ENCODE measurements at regions not wholly inside any gene's neighbourhood (a gene's known extent, or its start where the extent isn't known, plus 50 kb on each side); places are given as distances from the start of the nearest gene placed in this dataset.

DNA sequence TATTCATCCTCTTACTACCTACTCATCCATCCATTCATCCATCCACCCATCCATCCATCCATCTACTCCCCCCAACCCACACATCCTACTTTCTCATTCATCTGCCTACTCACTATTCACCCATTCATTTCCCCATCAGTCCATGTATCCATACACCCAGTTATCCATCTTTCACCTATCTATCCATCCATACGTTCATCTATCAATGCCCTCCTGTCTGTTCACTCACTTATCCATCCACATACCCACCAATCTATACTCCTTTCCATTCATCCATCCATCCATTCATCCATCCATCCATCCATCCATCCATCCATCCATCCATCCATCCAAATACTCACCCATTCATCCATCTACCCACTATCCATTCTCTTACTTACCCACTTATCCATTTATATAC, 117.8 kb upstream of the LHX5 start:
- H3K27me3 ChIP-seq = peaks cover 69% of the 10 kb centered on the region
- TF ChIP-seq POLR2A (IDR thresholded peaks at IDR 0.05) (no peak), POLR2AphosphoS5 (IDR thresholded peaks at IDR 0.05) (no peak), EP300 (IDR thresholded peaks at IDR 0.05) (no peak)
- TF ChIP-seq, protein P1, sequence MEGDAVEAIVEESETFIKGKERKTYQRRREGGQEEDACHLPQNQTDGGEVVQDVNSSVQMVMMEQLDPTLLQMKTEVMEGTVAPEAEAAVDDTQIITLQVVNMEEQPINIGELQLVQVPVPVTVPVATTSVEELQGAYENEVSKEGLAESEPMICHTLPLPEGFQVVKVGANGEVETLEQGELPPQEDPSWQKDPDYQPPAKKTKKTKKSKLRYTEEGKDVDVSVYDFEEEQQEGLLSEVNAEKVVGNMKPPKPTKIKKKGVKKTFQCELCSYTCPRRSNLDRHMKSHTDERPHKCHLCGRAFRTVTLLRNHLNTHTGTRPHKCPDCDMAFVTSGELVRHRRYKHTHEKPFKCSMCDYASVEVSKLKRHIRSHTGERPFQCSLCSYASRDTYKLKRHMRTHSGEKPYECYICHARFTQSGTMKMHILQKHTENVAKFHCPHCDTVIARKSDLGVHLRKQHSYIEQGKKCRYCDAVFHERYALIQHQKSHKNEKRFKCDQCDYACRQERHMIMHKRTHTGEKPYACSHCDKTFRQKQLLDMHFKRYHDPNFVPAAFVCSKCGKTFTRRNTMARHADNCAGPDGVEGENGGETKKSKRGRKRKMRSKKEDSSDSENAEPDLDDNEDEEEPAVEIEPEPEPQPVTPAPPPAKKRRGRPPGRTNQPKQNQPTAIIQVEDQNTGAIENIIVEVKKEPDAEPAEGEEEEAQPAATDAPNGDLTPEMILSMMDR (IDR thresholded peaks at IDR 0.05) = no peak
- no peak overlapping the region for H3K4me3 ChIP-seq
- H3K27ac ChIP-seq = no peak overlapping the region
- peaks cover 4% of the 10 kb centered on the region for H3K4me1 ChIP-seq
- H3K9me3 ChIP-seq = no peaks in the 10 kb centered on the region
- 79% methylated on average over 1 of the region's 1 CpG for WGBS
- no peaks in the 10 kb centered on the region for H3K36me3 ChIP-seq
- DNase-seq (ENCODE audit: low spot score in 2 of 2) = no peak

DNA sequence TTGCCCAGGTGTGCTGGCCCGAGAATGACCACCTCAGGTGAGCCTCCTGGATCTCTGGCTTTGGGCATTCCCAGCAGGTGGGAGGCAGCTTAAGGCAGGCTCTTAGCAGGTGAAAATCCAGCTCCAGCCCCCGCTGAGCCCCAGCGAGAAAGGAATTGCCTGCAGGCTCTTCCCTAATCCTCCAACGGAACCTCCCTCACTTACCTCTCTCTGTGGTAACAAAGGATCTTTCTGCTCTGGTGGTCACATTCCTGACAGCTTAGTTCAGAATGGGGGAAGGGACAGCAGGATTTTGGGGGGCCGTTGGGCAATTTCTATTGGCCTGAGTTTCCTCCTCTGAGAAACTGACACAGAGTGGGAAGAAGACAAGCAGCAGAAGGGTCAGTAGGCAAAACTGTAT, 116.0 kb upstream of the LHX5 start:
- no peak for TF ChIP-seq POLR2A (IDR thresholded peaks at IDR 0.05)
- TF ChIP-seq EP300 (IDR thresholded peaks at IDR 0.05) = no peak
- TF ChIP-seq POLR2AphosphoS5 (IDR thresholded peaks at IDR 0.05) = no peak
- TF ChIP-seq, protein P1 (IDR thresholded peaks at IDR 0.05) = no peak
- DNase-seq (ENCODE audit: low spot score in 2 of 2) = no peak
- WGBS = 3% methylated on average over 5 of the region's 5 CpGs
- Histone ChIP-seq H3K36me3 (no peaks in the 10 kb centered on the region), H3K4me1 (peaks cover 4% of the 10 kb centered on the region), H3K27me3 (peaks cover 63% of the 10 kb centered on the region), H3K27ac (no peak overlapping the region), H3K4me3 (no peak overlapping the region), H3K9me3 (no peaks in the 10 kb centered on the region)

DNA sequence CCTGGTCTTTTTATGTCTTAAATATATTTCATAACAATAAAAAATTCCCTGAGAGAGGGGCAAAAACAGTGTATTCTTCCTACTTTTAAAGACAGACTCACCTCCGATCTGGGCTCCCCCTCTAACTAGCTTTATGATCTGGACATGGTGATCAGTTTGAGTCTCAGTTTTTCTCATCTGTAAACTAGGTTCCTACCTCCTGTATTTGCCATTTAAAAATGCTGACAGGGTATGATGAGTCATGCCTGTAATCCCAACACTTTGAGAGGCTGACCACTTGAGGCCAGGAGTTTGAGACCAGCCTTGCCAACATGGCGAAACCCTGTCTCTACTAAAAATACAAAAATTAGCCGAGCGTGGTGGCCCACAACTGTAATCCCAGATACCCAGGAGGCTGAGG, 114.8 kb upstream of the LHX5 start:
- H3K4me1 ChIP-seq = peaks cover 1% of the 10 kb centered on the region
- H3K9me3 ChIP-seq = no peaks in the 10 kb centered on the region
- H3K27me3 ChIP-seq = peaks cover 56% of the 10 kb centered on the region
- no peak for DNase-seq (ENCODE audit: low spot score in 2 of 2)
- H3K27ac ChIP-seq = no peak overlapping the region
- H3K36me3 ChIP-seq = no peaks in the 10 kb centered on the region
- H3K4me3 ChIP-seq = no peak overlapping the region
- TF ChIP-seq POLR2AphosphoS5 (IDR thresholded peaks at IDR 0.05) (no peak), POLR2A (IDR thresholded peaks at IDR 0.05) (no peak), EP300 (IDR thresholded peaks at IDR 0.05) (no peak)
- TF ChIP-seq, protein P1 (IDR thresholded peaks at IDR 0.05) = no peak
- WGBS = 79% methylated on average over 4 of the region's 4 CpGs

DNA sequence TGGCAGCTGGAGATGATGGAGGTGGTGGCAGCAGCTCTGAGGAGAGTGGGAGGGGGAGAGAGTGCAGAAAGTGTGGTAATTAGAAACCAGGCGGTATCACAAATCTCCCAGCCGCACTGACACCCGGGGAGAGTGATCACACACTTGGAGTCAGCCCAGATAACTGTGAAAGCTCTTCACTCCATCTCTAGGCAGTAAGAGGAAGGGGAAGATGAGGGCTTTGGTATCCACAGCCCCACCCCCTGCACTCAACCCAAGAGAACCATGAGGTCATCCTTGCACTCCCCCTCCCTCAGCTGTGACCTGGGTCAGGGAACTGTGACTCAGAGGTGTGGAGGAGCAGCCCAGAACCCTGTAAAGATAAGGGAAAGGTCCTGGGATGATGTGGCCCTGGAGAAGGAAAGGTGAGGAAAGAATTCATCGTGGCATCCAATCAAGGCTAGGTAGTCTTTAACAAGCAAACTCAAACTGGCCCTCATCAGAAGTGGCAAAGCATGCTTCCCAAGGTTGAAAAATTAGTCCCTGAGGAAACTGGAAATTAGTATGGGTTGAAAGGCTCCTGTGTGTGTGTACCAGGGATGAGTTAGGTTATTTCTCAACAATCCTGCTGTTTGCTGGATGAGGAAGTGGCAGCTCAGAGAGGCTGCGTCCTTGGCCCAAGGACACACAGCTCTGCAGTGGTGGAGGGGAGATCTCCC, 111.0 kb upstream of the LHX5 start:
- Histone ChIP-seq H3K9me3 (no peaks in the 10 kb centered on the region), H3K36me3 (no peaks in the 10 kb centered on the region), H3K4me3 (no peak overlapping the region), H3K27ac (no peak overlapping the region), H3K4me1 (no peaks in the 10 kb centered on the region), H3K27me3 (peaks cover 33% of the 10 kb centered on the region)
- no peak for DNase-seq (ENCODE audit: low spot score in 2 of 2)
- no peak for TF ChIP-seq POLR2AphosphoS5 (IDR thresholded peaks at IDR 0.05)
- TF ChIP-seq, protein P1 (IDR thresholded peaks at IDR 0.05) = no peak
- no peak for TF ChIP-seq EP300 (IDR thresholded peaks at IDR 0.05)
- TF ChIP-seq POLR2A (IDR thresholded peaks at IDR 0.05) = no peak
- WGBS = 38% methylated on average over 5 of the region's 5 CpGs

DNA sequence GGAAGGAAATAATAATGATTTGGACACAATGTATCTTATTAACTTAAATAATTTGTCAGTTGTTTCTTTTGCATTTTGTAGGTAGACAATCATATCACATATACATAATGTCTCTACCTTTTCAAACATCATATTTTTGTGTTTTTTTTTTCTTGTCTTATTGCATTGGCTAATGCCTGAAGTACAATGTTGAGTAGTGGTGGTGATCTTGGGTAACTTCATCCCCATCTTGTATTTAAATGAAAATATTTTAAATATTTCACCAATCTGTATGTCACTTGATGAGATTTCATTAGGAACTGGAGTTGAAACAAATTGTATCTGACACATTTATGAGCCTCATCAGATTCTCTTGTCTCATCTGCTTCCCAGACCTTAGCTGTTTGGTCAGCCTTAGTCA, 109.7 kb upstream of the LHX5 start:
- no peak overlapping the region for H3K4me3 ChIP-seq
- H3K4me1 ChIP-seq = no peaks in the 10 kb centered on the region
- H3K27me3 ChIP-seq = peaks cover 40% of the 10 kb centered on the region
- no peaks in the 10 kb centered on the region for H3K9me3 ChIP-seq
- no peaks in the 10 kb centered on the region for H3K36me3 ChIP-seq
- no peak overlapping the region for H3K27ac ChIP-seq
- TF ChIP-seq EP300 (IDR thresholded peaks at IDR 0.05) (no peak), POLR2A (IDR thresholded peaks at IDR 0.05) (no peak), POLR2AphosphoS5 (IDR thresholded peaks at IDR 0.05) (no peak)
- TF ChIP-seq, protein P1 (IDR thresholded peaks at IDR 0.05) = no peak
- DNase-seq (ENCODE audit: low spot score in 2 of 2) = no peak
